Keratinocyte (primary cell): ENCODE measurements at regions not wholly inside any gene's neighbourhood (a gene's known extent, or its start where the extent isn't known, plus 50 kb on each side); places are given as distances from the start of the nearest gene placed in this dataset.
A peak's percentile ranks its signal among the peaks of the same experiment; 100 is the strongest.

Experiments used
- DNase-seq: peaks from one replicate; pipeline ENCODE4 v3.0.0-alpha.2; 2011; ENCODE audit warnings: low read depth, missing footprints, low spot score
- FAIRE-seq: peaks from 2 replicates; lab custom pipeline; 2011; peaks lifted over from hg19 to GRCh38; lab: Jason Lieb, UNC
- H2AFZ ChIP-seq: 2 replicates; pipeline ENCODE4 v1.6.0; 2012; ENCODE audit warnings: low read length, control low read depth, inconsistent platforms; ENCODE audit not compliant: control insufficient read depth
- H3K27ac ChIP-seq: 2 replicates; pipeline ENCODE4 v1.5.1; 2011; ENCODE audit warnings: low read length; ENCODE audit not compliant: control insufficient read depth, insufficient read depth
- H3K27me3 ChIP-seq: 3 replicates; pipeline ENCODE4 v1.6.0; 2011; ENCODE audit warnings: low read length; ENCODE audit not compliant: control insufficient read depth, insufficient read depth; ENCODE audit errors: extremely low read depth
- H3K36me3 ChIP-seq, 2 experiments: 2 replicates in 1 of 2; 3 replicates in 1 of 2; pipeline ENCODE4 v1.5.1; 2011; ENCODE audit warnings: low read length in 2 of 2, mild to moderate bottlenecking in 1 of 2; ENCODE audit not compliant: control insufficient read depth in 2 of 2, insufficient read depth in 2 of 2; ENCODE audit errors: extremely low read depth in 1 of 2
- H3K4me1 ChIP-seq: 3 replicates; pipeline ENCODE4 v1.5.1; 2011; ENCODE audit warnings: low read length; ENCODE audit not compliant: control insufficient read depth, insufficient read depth; ENCODE audit errors: extremely low read depth
- H3K4me2 ChIP-seq: 3 replicates; pipeline ENCODE4 v1.6.0; 2011; ENCODE audit warnings: low read depth, low read length; ENCODE audit not compliant: control insufficient read depth, insufficient read depth; ENCODE audit errors: extremely low read depth
- H3K4me3 ChIP-seq, 3 experiments: fragments of 200-600 bp in 1 of 3; sonication (generic) in 1 of 3; 2 replicates in 2 of 3; 3 replicates in 1 of 3; pipeline ENCODE4 v1.5.1; 2011 to 2016; ENCODE audit warnings: low read length in 3 of 3, mild to moderate bottlenecking in 3 of 3, control low read depth in 2 of 3, inconsistent platforms in 1 of 3, low read depth in 1 of 3, mixed read lengths in 1 of 3, mixed run types in 1 of 3, moderate library complexity in 1 of 3; ENCODE audit not compliant: control insufficient read depth in 2 of 3, insufficient read depth in 2 of 3; ENCODE audit errors: extremely low read depth in 1 of 3
- H3K79me2 ChIP-seq: 2 replicates; pipeline ENCODE4 v1.6.0; 2012; ENCODE audit warnings: low read length; ENCODE audit not compliant: control insufficient read depth, insufficient read depth
- H3K9ac ChIP-seq: 3 replicates; pipeline ENCODE4 v1.6.0; 2011; ENCODE audit warnings: low read length; ENCODE audit not compliant: control insufficient read depth, insufficient read depth; ENCODE audit errors: extremely low read depth
- H3K9me1 ChIP-seq: 3 replicates; pipeline ENCODE4 v1.6.0; 2011; ENCODE audit warnings: low read length; ENCODE audit not compliant: control insufficient read depth, insufficient read depth; ENCODE audit errors: extremely low read depth
- H3K9me3 ChIP-seq: 2 replicates; pipeline ENCODE4 v1.5.1; 2012; ENCODE audit warnings: low read depth, low read length; ENCODE audit not compliant: control insufficient read depth
- H4K20me1 ChIP-seq: 3 replicates; pipeline ENCODE4 v1.6.0; 2011; ENCODE audit warnings: low read length; ENCODE audit not compliant: control insufficient read depth, insufficient read depth; ENCODE audit errors: extremely low read depth
- CTCF ChIP-seq, 3 experiments: IDR thresholded peaks in 1 of 3; conservative IDR thresholded peaks in 1 of 3; optimal IDR thresholded peaks in 1 of 3; 2 replicates in 2 of 3; 3 replicates in 1 of 3; pipeline versions ENCODE3 to v1.5.1; 2011; ENCODE audit warnings: low read length in 3 of 3, mild to moderate bottlenecking in 3 of 3, moderate library complexity in 2 of 3, control low read depth in 1 of 3, inconsistent platforms in 1 of 3; ENCODE audit not compliant: insufficient read depth in 2 of 3; ENCODE audit errors: extremely low read depth in 1 of 3
- EZH2 ChIP-seq: IDR thresholded peaks from one replicate; pipeline ENCODE4 v1.6.1; 2012; ENCODE audit warnings: inconsistent platforms, mild to moderate bottlenecking, low read length, moderate library complexity
- dilution Hi-C: fragments of 300-500 bp; cut with MboI; formaldehyde crosslinking; loops from one replicate; pipeline ENCODE4 v1.7.0; 2020; ENCODE audit warnings: low sequenced_read_pairs; ENCODE audit not compliant: extremely low pct_ligation_motif_present

DNA sequence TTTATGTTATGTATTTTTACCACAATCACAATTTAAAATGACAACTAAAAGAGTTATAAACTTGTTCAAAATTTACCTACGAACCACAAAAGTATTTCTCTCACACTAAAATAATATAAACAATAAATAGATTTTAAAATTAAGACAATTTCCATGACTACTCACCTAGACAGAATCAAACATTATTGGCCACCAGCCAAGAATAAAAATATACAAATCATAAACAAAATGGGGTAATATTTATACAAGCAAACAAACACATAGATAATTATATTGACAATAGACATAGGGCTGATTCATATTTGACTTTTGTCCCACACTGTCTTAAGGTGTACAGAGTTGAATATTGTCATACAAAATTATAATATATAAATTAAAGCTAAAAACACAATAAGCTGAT is 119.6 kb upstream of the ZNF92 start:
- H3K79me2 ChIP-seq = no peaks in the 10 kb centered on the region
- DNase-seq (no peak), FAIRE-seq (no peak)
- H3K9me3 ChIP-seq = no peaks in the 10 kb centered on the region
- H4K20me1 ChIP-seq = no peaks in the 10 kb centered on the region
- H3K36me3 ChIP-seq = no peaks in the 10 kb centered on the region
- no peak overlapping the region for H3K4me3 ChIP-seq
- H3K4me1 ChIP-seq = no peaks in the 10 kb centered on the region
- dilution Hi-C loops = no loop called here
- no peak overlapping the region for H3K9ac ChIP-seq
- H3K27ac ChIP-seq = no peak overlapping the region
- no peaks in the 10 kb centered on the region for H3K9me1 ChIP-seq
- H2AFZ ChIP-seq = no peak overlapping the region
- H3K27me3 ChIP-seq = no peaks in the 10 kb centered on the region
- no peak overlapping the region for H3K4me2 ChIP-seq
- TF ChIP-seq EZH2 (no peak), CTCF (optimal IDR thresholded peaks at IDR 0.05 in 1 of 3, IDR thresholded peaks at IDR 0.05 in 1 of 3, conservative IDR thresholded peaks at IDR 0.05 in 1 of 3; ENCODE audit: extremely low read depth in 1 of 3, insufficient read depth in 2 of 3, low read length in 3 of 3) (no peak)

DNA sequence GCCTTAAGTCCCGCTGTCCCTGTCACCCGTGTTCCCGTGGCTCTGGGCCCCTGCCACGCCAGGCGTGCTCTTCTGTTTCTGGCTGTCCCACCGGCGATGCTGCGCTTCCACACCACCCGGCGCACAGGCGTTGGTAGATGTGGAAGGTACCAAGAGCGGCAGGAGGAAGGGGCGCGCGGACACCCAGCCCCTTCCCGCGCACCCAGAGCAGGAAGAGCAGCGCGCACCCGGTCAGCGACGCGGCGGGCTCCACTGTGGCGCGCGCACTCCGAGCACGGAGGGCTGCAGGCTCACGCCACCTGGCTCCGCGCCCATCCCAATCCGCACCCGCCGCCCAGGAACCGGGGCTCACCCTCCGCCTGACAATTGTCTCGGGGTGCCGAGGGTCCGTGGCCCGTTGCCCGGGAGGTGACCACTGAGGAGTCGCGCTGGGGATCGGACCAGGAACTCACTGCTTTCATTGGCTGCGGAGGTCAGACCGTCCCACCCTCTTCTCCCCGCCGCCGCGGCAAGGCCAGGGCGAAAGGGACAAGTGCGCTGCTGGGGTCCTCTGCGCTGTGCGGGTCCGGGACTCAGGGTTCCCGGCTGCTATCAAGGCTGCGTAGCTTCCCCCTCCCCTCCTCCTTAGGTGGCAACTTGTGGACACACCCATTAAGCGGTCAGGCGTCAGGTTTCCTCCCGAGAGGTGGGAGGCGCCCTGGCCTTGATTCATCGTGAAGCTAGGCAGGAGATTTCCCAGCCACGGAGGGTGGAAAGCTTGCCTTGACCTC is 121.6 kb upstream of the ZNF92 start:
- no peaks in the 10 kb centered on the region for H3K79me2 ChIP-seq
- peak overlapping the region; percentile 37 for H3K9ac ChIP-seq
- no peaks in the 10 kb centered on the region for H3K27me3 ChIP-seq
- no peaks in the 10 kb centered on the region for H3K36me3 ChIP-seq
- no peak overlapping the region for H3K27ac ChIP-seq
- dilution Hi-C loops = no loop called here
- no peaks in the 10 kb centered on the region for H4K20me1 ChIP-seq
- H3K4me1 ChIP-seq = no peaks in the 10 kb centered on the region
- TF ChIP-seq EZH2 = no peak
- TF ChIP-seq CTCF (optimal IDR thresholded peaks at IDR 0.05 in 1 of 3, IDR thresholded peaks at IDR 0.05 in 1 of 3, conservative IDR thresholded peaks at IDR 0.05 in 1 of 3; ENCODE audit: extremely low read depth in 1 of 3, insufficient read depth in 2 of 3, low read length in 3 of 3) = no peak
- H3K4me3 ChIP-seq = peak overlapping the region; percentile 67 to 79 (median 73)
- H3K4me2 ChIP-seq = peak overlapping the region; percentile 91
- DNase-seq (peak; percentile 19), FAIRE-seq (no peak)
- H3K9me1 ChIP-seq = no peaks in the 10 kb centered on the region
- H2AFZ ChIP-seq = peak overlapping the region; percentile 97
- no peaks in the 10 kb centered on the region for H3K9me3 ChIP-seq
